ENCODE measurements at regions not wholly inside any gene's neighbourhood (a gene's known extent, or its start where the extent isn't known, plus 50 kb on each side); places are given as distances from the start of the nearest gene placed in this dataset.

- no peak for TF ChIP-seq CTCF (IDR thresholded peaks at IDR 0.05; ENCODE audit: insufficient read depth, low read length, missing control alignments)
- DNase-seq (ENCODE audit: low read depth, low spot score), result no peak
- ChIA-PET CTCF (no interaction called here), POLR2A (interaction anchor here (0.7 kb wide), 1 partner anchor 55 kb away, joined by 3 read pairs; no protein-coding TSS in a partner anchor)
- no peak overlapping the region for H3K4me3 ChIP-seq (ENCODE audit: low read depth, low read length)
These were observed 53.8 kb upstream of the C2CD4B start for GRCh38 chr15:62218841-62219240.

- DNase-seq (ENCODE audit: low read depth, low spot score), result no peak
- ChIA-PET POLR2A (interaction anchor here (0.7 kb wide), 1 partner anchor 54 kb away, joined by 3 read pairs; no protein-coding TSS in a partner anchor), CTCF (no interaction called here)
- no peak overlapping the region for H3K4me3 ChIP-seq (ENCODE audit: low read depth, low read length)
- TF ChIP-seq CTCF (IDR thresholded peaks at IDR 0.05; ENCODE audit: insufficient read depth, low read length, missing control alignments), result no peak
These were observed 54.7 kb upstream of the C2CD4B start for GRCh38 chr15:62219799-62220198.

- DNase-seq (ENCODE audit: low read depth, low spot score), result no peak
- TF ChIP-seq CTCF (IDR thresholded peaks at IDR 0.05; ENCODE audit: insufficient read depth, low read length, missing control alignments), result no peak
- POLR2A ChIA-PET, result no interaction called here
- CTCF ChIA-PET, result no interaction called here
- H3K4me3 ChIP-seq (ENCODE audit: low read depth, low read length), result no peak overlapping the region
These were observed 57.9 kb upstream of the C2CD4B start for GRCh38 chr15:62223020-62223419.

GRCh38 chr15:62228604-62229003, 63.5 kb upstream of the C2CD4B start:
- H3K4me3 ChIP-seq (ENCODE audit: low read depth, low read length), result no peak overlapping the region
- no peak for DNase-seq (ENCODE audit: low read depth, low spot score)
- ChIA-PET POLR2A (no interaction called here), CTCF (no interaction called here)
- no peak for TF ChIP-seq CTCF (IDR thresholded peaks at IDR 0.05; ENCODE audit: insufficient read depth, low read length, missing control alignments)

GRCh38 chr15:62231856-62232255, 66.8 kb upstream of the C2CD4B start:
- ChIA-PET POLR2A (no interaction called here), CTCF (no interaction called here)
- no peak for TF ChIP-seq CTCF (IDR thresholded peaks at IDR 0.05; ENCODE audit: insufficient read depth, low read length, missing control alignments)
- no peak for DNase-seq (ENCODE audit: low read depth, low spot score)
- H3K4me3 ChIP-seq (ENCODE audit: low read depth, low read length), result no peak overlapping the region

GRCh38 chr15:62240121-62241096, 75.3 kb upstream of the C2CD4B start:
- ChIA-PET CTCF (interaction anchor here (1.7 to 3.1 kb wide), 2 partner anchors 10 to 13 kb away, joined by 4 to 19 read pairs; no protein-coding TSS in a partner anchor), POLR2A (no interaction called here)
- no peak for DNase-seq (ENCODE audit: low read depth, low spot score)
- TF ChIP-seq CTCF (IDR thresholded peaks at IDR 0.05; ENCODE audit: insufficient read depth, low read length, missing control alignments), result no peak
- H3K4me3 ChIP-seq (ENCODE audit: low read depth, low read length), result no peak overlapping the region
